ENCODE measurements at regions not wholly inside any gene's neighbourhood (a gene's known extent, or its start where the extent isn't known, plus 50 kb on each side); places are given as distances from the start of the nearest gene placed in this dataset.

DNA sequence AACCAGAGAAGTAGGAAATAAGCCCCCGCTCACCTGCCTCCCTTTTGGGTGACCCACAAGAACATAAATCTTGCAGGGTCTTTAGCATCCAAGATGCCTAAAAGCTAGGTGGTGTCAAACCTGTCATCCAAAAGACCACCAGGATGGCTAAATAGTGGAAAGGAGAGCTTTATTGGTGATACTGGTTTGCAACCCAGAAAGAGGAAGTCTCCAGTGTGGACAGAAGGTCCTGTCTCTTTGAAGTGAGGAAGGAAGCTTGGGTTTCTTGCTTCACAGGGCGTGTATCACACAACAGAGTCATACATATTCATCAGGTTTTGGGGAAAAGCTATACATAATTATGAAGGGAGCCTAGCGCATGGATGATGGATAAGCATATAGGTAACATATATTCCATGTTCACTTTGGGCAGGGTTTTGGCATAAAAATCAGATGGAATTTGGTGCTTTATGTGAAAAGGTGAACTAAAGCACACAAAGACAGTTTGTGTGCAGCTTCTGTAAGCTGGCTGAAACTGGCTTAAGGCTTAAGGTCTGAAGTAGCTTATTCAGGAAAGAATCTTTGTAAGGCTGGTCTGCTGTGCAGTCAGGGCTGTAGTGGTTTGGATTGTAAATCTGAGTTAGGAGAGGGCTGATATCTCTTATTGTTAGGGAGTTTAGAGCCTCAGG is 68.4 kb upstream of the EPCAM start:
- TF ChIP-seq, protein P1, sequence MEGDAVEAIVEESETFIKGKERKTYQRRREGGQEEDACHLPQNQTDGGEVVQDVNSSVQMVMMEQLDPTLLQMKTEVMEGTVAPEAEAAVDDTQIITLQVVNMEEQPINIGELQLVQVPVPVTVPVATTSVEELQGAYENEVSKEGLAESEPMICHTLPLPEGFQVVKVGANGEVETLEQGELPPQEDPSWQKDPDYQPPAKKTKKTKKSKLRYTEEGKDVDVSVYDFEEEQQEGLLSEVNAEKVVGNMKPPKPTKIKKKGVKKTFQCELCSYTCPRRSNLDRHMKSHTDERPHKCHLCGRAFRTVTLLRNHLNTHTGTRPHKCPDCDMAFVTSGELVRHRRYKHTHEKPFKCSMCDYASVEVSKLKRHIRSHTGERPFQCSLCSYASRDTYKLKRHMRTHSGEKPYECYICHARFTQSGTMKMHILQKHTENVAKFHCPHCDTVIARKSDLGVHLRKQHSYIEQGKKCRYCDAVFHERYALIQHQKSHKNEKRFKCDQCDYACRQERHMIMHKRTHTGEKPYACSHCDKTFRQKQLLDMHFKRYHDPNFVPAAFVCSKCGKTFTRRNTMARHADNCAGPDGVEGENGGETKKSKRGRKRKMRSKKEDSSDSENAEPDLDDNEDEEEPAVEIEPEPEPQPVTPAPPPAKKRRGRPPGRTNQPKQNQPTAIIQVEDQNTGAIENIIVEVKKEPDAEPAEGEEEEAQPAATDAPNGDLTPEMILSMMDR (IDR thresholded peaks at IDR 0.05; ENCODE audit: insufficient read depth, low read depth, low read length): no peak
- no peak for TF ChIP-seq EZH2 (IDR thresholded peaks at IDR 0.05; ENCODE audit: insufficient read depth, low read length)
